NCI-H2081 (cell line): ENCODE measurements at regions not wholly inside any gene's neighbourhood (a gene's known extent, or its start where the extent isn't known, plus 50 kb on each side); places are given as distances from the start of the nearest gene placed in this dataset.

Source experiments
- DNase-seq, 2 experiments: peaks; one replicate each; lab custom pipeline; 2025; lab: John Stamatoyannopoulos, UW

DNA sequence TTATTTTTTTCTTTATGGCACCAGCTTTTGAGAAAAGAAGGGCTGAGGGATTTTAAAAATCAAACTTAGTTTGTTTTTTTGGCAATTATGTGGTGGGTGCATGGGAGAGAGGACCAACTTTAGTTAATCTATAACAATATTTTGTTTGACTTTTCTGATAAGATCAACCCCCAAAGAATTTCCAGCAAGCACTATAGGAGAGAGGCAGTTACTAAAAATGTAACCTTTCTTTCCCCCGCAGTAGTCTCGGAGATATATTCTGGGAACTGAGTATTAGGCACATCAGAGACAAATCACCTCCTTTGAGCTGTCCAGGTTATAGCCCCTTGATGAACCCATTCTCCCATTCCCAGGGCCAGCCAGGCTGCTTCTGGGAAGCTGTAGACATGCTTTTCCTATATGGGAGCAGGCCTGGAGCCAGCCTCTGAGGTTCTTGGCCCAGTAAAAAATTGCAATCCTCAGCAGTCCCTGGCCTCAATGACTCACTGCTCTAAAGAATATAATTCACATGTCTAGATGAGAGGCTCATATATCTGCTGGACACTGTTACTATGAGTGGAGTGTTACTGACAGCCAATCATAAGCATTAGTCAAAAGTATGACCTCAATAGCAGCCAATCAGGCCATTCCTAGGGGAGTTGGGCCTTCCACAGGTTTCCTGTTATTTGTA lies 138.3 kb upstream of the AGBL1 start:
- DNase-seq = no peak

DNA sequence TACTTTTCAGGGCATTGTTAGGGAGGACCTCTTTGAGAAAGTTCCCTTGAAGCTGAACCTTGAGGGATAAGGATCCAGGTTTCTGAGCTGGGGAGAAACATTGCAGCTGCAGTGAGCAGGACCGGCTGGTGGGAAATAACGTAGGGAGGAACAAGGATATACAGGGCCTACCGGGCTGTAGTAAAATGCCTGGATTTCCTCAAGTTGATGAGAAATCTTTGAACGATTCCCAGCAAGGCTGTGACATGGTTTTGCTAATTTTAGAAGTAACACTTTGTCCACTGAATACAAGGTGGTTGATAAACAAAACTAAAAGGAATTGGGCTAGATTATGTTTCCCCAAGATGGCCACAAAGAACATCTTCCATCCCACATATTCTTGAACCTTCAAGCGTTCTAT lies 137.0 kb upstream of the AGBL1 start:
- DNase-seq = no peak

DNA sequence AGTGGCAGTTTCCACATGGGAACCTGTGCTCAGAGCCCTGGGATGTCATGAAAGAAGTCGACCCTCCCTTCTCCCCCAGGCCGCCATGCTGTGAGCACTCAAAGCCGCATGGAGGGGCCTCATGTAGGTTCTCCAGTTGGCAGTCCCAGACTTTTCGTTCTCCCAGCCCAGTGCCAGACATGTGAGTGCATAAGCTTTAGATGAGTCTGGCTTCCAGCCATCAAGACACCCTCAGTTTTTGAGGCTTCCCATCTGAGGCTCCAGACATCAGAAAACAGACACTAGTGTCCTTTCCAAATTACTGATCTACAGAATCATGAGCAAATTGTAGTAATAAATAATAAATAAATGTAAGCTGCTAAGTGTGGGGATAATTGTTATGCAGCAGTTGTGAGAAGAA lies 136.5 kb upstream of the AGBL1 start:
- no peak for DNase-seq

DNA sequence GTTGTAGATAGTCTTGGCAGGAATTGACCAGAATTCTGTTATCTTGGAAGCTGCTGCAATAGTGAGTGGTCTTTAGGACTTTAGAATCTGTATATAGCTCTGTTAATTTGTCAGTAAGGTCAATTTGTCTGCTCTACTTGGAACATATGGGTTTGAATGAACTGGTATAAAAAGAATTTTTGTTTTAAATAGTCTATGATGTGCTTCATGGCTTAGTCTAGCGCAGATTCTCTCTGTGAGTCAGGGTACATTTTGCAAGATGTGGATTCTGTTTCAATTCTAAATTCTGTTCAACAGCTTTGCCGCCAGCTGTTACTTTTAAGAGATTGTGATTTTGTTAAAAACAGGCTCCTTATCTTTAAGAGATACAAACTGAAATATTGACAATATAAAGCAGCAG lies 135.9 kb upstream of the AGBL1 start:
- DNase-seq = no peak

DNA sequence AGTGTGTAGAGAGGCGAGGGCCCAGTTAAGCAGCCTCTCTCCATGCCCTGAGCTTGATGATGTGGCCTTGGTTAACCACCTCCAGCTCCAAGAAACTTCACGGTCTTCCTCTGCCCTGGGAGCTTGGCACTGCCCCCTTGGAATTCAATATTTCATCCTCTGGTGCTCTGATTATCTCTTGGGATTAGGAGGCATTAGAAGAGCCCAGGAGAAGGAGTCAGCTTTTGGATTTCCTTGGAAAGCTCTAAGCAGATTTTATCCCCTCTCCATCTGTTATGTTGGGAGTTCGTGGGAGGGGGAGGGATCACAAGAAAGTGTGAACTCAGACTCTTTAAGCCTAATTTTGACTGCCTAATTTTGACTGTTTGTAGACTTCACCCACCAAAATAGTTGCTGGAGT lies 132.7 kb upstream of the AGBL1 start:
- no peak for DNase-seq

DNA sequence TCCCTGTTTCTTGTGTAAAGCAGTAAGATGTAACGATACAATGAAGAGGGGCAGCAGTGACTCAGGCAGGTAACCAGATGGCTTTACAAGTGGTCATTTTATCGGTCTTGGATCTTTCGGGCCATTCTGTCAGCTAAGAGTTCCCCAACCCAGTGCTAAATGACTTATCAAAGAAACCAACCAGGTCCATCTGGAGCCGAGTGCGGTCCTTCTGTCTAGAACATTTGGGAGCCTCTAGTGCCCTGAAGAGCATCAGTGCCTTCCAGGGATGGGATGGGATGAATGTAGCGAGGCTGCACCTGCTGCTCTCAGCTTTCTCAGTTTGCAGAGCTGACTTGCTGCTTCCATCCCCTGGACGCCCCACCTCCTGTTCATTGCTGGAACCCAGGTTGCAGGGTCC lies 131.7 kb upstream of the AGBL1 start:
- no peak for DNase-seq

DNA sequence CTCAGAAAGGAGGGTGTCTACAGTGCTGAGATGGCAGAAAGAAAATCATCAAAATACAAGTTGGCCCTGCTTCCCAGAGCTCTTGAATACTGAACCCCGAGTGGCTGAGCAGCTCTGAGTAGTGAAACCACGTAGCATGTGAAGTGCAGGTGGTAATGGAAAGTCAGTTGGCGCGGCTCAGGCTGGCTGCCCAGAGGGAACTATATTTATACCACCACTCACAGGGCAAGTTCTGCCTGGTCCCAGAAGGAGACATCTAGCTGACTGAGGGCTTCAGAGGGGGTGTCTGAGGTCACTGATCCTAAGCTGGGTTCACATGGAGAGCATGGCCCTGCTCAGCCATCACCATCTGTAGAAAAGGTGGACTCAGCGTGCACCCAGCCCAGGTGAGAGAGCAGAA lies 129.6 kb upstream of the AGBL1 start:
- DNase-seq = no peak

DNA sequence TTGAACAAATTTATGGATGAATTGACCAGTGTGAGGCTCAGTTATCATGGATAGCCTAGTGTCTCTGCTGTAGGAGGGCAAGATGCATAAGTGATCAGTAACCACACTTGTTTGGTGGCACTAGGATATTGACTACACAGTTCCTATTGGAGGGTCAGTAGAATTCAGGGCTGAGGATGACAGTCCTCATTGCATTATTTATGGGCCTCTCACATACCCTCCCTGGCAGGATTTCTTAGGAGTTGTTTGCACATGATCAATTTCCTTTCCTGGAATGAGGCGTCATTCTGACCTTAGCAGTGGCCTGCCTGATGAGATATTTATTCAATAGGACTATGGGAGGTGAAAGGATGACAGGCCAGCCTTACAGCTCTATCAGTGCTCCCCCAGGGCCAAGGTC lies 125.1 kb upstream of the AGBL1 start:
- no peak for DNase-seq

DNA sequence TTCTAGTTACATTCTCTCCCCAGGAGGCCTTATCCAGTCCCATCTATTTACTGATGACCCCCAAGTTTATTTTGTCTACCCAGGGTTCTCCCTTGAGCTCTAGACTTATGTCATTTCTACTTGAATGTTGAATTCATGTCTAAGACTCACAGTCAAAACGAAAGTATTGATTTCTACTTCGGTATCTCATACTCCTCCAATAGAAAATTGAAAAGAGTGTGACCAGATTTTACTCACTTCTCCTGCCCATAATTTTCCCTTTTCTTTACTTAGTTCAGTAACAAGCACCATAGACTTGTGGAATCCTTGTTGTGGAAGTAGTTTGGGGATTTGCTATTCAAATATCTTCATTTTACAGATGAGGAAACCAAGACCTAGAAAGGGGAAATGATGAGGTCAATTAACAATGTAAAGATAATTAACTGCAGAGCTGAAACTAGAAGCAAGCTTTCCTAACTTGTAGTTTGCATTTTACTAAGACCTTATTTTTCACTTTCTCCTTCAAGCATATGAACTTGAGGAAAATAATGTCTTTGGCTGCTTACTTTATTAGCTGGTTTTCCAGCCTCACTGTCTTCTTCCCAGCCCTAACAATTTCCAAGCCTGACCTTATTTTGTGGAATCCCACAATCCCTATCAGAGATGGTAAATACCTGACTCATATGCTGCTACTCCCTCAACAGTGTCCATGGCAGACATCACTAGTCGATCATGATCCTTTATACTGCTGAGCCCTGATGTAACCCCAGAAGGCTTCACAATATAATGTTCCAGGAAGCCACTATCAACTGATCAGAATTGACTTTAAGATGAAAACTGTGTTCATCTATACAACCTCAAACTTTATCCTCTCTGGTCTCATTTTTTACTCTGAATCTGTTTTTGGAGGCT lies 123.9 kb upstream of the AGBL1 start:
- no peak for DNase-seq

DNA sequence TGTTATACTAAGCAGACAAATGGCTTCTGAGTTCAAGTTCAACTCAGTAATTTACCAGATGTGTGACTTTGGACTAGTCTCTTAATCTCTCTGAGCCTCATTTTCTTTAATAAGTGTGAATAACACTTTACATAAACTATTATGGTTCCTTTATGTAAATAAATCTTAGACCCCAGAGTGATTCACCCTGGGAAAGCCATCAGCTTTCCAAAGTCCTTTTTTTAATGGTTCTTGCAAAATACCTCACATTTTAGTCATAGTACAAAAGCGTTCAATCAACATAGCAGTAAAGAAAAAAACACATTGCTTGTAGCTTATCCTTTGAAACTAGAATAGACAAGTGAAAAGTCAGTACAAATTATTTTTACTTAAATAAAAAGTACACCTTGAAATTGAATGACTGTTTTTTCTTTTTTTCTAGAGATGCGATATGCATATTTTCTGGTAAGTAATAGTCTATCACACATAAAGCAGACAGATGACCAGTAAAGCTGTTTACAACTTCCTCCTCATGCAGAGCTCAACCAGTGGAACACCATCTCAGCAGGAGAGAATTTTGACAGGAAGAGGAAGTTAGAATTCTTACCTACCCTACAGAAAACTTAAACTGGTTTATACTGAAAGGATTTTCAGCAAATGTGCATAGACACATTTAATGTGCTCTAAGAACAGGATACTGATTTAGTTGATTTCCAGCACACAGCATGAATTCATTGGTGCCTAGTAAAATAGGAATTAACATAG lies 123.0 kb upstream of the AGBL1 start:
- no peak for DNase-seq

DNA sequence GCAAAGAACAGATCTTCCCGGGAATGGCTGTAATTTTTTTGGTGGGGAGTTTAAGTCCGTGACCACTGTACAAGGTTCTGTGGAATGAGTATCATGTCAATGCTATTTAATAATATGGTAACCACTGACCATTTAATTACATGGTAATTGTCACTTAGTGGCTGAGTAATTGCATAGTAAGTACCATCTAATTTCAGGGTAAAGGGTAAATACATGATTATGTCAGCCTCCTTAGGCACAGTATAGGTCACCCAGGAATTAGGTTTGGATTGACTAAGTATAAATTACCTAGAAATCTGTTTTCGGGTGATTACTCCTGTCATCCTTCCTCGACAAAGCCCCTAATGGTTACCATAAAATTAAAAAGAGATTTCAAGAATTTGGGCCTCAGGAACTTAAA lies 120.1 kb upstream of the AGBL1 start:
- DNase-seq = no peak

DNA sequence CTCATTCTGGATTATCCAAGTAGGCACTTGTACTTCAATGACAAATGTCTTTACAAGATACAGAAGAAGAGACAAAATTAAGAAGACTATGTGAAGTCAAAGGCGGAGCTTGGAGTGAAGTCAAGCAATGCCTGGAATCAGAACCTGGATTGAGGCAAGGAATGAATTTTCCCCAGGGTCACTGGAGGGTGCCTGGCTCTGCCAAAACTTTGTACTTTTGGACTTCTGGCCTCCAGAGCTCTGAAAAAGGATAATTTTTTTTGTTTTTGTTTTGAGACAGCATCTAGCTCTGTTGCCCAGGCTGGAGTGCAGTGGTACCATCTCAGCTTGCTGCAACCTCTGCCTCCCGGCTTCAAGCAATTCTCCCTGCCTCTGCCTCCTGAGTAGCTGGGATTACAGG lies 119.3 kb upstream of the AGBL1 start:
- DNase-seq = no peak

DNA sequence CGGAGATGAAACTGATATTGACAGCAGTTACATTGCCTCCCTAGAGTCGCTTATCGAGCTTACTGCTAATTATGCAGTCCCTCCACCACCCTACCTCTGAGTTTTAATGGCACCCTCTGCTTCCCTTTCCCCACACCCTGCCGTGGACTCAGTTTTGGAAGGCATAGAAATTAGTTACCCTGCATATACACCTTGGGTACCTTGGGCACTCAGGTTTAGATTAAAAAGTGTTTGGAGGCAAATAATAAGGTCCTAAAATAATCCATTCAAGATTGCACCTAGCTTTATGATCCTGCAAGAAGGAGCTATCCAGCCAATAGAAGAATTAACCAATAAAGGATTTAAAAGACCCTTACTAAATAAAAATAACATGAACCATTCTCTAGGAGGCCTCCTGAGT lies 117.8 kb upstream of the AGBL1 start:
- no peak for DNase-seq

DNA sequence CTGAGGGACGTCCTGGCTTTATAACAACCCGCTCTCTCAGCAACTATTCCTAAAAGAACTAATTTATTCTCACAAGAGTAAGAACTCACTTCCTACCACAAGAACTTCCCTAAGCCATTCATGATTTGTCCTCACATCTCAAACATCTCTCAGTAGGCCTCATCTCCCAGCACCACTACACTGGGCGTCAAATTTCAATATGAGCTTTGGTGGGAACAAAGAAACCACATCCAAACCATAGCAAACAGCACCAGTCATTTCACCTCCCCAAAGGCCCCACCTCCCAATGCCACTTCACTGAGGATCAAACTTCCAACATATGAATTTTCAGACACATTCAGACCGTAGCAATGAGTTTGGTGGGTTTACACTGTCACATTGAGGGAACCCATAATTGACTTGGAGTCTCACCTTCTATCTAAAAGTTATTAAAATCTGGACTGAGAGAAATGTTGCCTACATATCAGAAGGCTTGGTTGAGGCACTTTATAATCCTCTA lies 116.4 kb upstream of the AGBL1 start:
- DNase-seq = no peak

DNA sequence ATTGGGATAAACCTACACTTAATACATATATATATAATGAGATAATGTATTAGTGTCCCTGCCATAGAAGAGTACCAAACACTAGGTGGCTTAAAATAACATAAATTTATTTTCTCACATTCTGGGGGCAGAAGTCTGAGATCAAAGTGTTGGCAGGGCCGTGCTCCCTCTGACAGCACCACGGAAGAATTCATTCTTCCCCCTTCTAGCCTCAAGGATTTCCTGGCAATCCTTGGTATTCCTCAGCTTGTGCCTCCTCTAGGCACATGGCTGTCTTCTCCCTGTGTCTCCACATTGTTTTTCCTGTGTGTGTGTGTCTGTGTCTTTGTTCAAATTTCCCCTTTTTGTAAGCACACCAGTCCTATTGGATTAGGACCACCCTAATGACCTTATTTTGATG lies 115.2 kb upstream of the AGBL1 start:
- DNase-seq = no peak

DNA sequence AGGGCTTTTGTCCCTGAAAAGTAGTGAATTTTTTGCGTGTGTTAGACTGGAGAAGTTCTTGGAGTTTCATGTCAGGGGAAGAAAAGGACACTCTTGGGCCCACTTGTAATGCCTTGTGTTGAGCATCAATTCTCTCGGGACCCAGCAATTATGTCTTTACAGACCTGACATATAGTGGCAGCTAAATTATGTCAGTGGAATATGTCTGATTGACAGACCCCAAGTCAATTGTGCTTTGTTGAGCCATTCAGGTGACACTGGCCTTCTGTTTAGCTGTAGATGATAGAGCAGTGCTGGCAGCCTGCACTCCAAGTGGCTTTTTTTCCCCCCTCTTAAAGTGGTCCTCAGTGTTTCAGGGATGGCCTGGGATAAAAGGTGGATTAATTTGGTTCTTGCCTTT lies 112.1 kb upstream of the AGBL1 start:
- no peak for DNase-seq

DNA sequence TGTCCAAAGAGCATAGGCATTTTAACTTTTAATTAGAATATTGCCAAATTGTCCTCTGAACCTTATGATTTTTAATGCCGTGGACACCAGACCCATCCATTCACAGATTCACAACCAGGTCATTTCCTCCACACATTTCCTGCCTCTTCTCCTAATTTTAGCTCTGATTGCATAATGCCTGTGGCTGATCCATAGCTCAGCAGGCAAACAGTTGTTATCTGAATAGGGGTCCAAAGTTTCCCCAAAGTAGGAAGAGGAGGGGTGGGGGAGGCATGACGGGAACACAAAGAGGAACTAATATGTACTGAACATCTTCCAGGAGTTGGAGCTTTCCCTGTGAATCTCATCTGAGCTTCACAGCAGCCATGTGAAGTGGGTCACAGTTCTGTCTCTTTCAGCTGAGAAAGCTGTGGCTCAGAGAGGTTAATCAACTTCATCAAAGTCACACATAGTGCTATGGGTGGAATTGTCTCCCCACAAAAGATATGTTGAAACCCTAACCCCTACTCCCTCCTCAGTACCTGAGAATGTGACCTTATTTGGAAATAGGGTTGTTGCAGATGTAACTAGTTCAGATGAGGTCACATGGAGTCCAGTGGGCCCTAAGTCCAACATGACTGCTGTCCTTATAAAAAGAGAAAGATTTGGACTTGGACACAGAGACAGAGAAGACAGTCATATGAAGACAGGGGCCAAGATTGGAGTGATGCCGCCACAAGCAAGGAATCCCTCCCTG lies 106.7 kb upstream of the AGBL1 start:
- no peak for DNase-seq

DNA sequence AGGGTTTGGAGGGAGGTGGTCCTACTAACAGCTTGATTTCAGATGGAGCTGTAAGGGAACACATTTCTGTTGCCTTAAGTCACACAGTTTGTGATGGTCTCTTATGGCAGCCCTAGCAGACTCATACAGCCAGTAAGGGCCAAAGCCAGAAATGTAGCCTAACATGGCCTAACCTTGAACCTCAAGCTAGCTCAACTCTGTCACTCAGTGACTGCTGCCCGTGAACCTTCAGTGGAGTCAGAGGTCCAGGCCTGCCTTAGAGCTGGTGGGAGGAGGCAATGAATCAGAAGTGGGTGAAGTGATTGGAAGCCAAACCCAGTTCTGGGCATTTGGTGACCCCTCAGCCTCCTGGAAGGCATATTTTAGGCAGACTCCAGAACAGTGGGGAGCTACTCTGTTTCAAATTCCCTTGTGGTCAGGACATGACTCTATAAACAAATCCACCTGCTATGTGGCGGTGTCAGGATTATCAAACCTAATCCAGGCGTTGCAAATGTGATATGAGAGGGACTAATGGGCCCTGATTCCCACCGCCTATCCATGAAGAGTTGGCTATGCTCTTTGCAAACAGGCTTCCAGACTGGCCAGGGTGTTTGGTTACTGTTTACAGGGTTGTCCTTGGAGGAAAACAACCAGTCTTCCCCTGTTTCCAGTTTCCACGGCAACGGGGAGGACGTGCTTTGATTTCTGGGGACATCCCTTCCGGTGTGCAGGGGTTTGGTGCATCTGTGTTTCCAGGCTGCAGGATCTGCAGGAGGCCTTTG lies 105.9 kb upstream of the AGBL1 start:
- DNase-seq = no peak

DNA sequence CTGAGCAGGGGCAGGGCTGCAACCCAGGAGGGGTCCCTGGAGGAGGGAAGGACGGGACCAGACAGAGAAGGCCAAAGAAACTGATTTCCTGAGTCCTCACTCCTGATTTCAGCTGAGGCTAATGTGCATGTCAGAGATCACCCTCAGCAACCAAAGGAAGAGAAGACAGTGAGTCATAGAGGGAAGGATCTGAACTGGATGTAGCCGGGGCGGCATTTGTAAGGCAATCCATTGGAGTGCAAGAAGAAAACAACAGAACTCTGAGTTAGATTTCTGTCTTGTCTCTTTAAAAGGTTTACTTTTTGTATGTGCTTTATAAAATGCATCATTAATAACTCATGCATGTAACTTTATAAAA lies 105.3 kb upstream of the AGBL1 start:
- DNase-seq = no peak

DNA sequence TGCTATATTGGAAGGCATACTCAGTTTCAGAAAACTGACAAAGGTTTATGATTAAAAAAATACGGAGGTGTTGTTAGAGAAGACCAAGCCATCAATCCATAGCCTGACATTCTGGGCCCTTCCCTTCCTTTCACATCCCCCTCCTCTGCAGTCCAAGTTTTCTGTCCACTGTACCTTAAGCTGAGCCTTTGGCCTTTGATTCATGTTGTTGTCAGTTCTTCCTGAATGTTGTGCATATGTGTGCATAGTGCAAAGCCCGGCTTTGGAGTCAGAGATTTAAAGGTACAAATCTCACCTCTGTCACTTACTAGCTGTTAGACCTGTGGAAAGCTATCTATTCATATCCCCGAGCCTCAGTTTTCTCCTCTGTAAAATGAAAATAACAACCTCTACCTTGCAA lies 104.9 kb upstream of the AGBL1 start:
- DNase-seq = no peak

DNA sequence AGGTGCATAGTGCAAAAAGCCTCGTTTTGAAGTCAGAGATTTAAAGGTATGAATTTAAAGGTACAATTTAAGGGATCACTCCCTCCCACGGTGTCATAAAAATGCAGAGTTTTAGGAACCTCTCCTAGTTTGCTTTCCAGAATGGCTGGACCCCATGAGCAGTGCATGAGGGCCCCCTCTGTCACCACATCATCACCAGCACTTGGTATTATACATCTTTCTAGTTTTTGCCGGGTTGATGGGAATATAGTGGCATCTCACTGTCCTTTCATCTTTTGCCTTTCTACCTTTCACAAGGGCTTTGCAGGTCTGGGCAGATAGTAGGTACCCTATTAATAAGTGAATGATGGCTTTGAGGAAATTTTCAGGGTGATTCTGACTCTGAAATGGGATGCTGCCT lies 103.6 kb upstream of the AGBL1 start:
- DNase-seq = no peak

DNA sequence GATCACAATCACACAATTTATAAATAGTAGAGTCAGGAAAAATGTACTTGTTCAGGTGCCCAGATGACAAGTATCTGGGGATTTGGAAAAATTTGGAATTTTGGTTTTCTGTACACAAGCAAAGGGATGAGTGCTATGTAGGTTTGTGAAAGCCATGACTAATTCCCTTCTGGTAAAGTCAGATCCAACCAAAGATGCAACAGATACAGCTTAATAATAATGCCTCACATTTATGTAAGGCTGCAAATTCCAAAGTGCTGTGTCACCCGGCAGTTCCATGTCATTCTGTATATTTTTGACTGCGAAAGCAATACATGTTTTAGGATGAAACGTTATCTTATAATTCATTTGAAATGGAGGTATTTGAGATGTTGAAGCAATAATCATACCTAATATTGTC lies 102.7 kb upstream of the AGBL1 start:
- DNase-seq = no peak
